ENCODE measurements at regions not wholly inside any gene's neighbourhood (a gene's known extent, or its start where the extent isn't known, plus 50 kb on each side); places are given as distances from the start of the nearest gene placed in this dataset.

- ATAC-seq = no peak
- Histone ChIP-seq H3K27me3 (no peaks in the 10 kb centered on the region), H3K36me3 (no peaks in the 10 kb centered on the region), H3K4me3 (no peak overlapping the region), H3K27ac (no peak overlapping the region), H3K9me3 (peaks cover 0 to 15% (median 0%) of the 10 kb centered on the region in 12 donors), H3K4me1 (no peaks in the 10 kb centered on the region)
- TF ChIP-seq CTCF (IDR thresholded peaks at IDR 0.05) (no peak), POLR2A (IDR thresholded peaks at IDR 0.05) (no peak)
- intact Hi-C loops (cut with DNase I) = no loop called here
- WGBS, 4 donors = 89 to 96% (median 92%) methylated on average over 1 of the region's 1 CpG
- DNase-seq = no peak
Measured at GRCh38 chr2:155062922-155063258, 364.4 kb downstream of the KCNJ3 start.

- WGBS, 4 donors = 79 to 88% (median 82%) methylated on average over 2 of the region's 2 CpGs
- Histone ChIP-seq H3K9me3 (peaks cover 0 to 13% (median 1%) of the 10 kb centered on the region in 12 donors), H3K36me3 (no peaks in the 10 kb centered on the region), H3K4me3 (no peak overlapping the region), H3K4me1 (no peaks in the 10 kb centered on the region), H3K27ac (no peak overlapping the region), H3K27me3 (no peaks in the 10 kb centered on the region)
- TF ChIP-seq POLR2A (IDR thresholded peaks at IDR 0.05) (no peak), CTCF (IDR thresholded peaks at IDR 0.05) (no peak)
- no peak for ATAC-seq
- DNase-seq = no peak
- intact Hi-C loops (cut with DNase I) = no loop called here
Measured at GRCh38 chr2:155062250-155062921, 363.9 kb downstream of the KCNJ3 start.

GRCh38 chr2:155060896-155061295, 362.4 kb downstream of the KCNJ3 start:
- H3K36me3 ChIP-seq = no peaks in the 10 kb centered on the region
- no peak overlapping the region for H3K27ac ChIP-seq
- 65 to 73% (median 71%) methylated on average over 1 of the region's 1 CpG for WGBS, 4 donors
- H3K27me3 ChIP-seq = no peaks in the 10 kb centered on the region
- DNase-seq (no peak), ATAC-seq (no peak)
- no peaks in the 10 kb centered on the region for H3K4me1 ChIP-seq
- H3K4me3 ChIP-seq = no peak overlapping the region
- H3K9me3 ChIP-seq = peaks cover 0 to 17% (median 1%) of the 10 kb centered on the region in 12 donors
- intact Hi-C loops (cut with DNase I) = no loop called here
- TF ChIP-seq CTCF (IDR thresholded peaks at IDR 0.05) (no peak), POLR2A (IDR thresholded peaks at IDR 0.05) (no peak)

GRCh38 chr2:155054712-155055111, 356.2 kb downstream of the KCNJ3 start:
- DNase-seq = no peak
- no peaks in the 10 kb centered on the region for H3K36me3 ChIP-seq
- WGBS, 4 donors = 76 to 91% (median 84%) methylated on average over 5 of the region's 5 CpGs
- no peaks in the 10 kb centered on the region for H3K4me1 ChIP-seq
- ATAC-seq = no peak
- H3K9me3 ChIP-seq = peaks cover 0 to 7% (median under 1%) of the 10 kb centered on the region in 12 donors
- TF ChIP-seq POLR2A (IDR thresholded peaks at IDR 0.05) (no peak), CTCF (IDR thresholded peaks at IDR 0.05) (no peak)
- H3K4me3 ChIP-seq = no peak overlapping the region
- no peak overlapping the region for H3K27ac ChIP-seq
- no peaks in the 10 kb centered on the region for H3K27me3 ChIP-seq
- intact Hi-C loops (cut with DNase I) = no loop called here

Data from heart left ventricle (tissue), 16 donors.